ENCODE measurements at regions not wholly inside any gene's neighbourhood (a gene's known extent, or its start where the extent isn't known, plus 50 kb on each side); places are given as distances from the start of the nearest gene placed in this dataset.

DNA sequence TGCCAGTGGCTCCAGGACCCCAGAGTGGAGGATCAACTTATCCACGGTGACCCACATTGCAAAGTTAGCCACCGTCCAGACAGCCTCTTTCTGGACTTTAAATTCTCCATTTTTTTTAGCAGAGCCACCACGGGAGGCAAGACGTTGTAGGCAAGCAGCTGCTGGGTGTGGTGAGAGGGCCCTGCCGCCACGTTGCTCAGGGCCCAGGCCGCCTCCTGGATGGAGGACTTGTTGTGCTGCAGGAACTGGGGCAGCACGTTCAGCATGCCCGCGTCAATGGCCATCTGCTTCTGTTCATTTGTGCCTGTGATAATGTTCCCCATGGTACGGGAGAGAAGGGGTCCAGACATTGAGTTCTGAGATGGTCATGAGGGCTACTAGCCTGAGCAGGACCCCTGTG is 114.3 kb upstream of the POC5 start:
- TF ChIP-seq, protein P1, sequence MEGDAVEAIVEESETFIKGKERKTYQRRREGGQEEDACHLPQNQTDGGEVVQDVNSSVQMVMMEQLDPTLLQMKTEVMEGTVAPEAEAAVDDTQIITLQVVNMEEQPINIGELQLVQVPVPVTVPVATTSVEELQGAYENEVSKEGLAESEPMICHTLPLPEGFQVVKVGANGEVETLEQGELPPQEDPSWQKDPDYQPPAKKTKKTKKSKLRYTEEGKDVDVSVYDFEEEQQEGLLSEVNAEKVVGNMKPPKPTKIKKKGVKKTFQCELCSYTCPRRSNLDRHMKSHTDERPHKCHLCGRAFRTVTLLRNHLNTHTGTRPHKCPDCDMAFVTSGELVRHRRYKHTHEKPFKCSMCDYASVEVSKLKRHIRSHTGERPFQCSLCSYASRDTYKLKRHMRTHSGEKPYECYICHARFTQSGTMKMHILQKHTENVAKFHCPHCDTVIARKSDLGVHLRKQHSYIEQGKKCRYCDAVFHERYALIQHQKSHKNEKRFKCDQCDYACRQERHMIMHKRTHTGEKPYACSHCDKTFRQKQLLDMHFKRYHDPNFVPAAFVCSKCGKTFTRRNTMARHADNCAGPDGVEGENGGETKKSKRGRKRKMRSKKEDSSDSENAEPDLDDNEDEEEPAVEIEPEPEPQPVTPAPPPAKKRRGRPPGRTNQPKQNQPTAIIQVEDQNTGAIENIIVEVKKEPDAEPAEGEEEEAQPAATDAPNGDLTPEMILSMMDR (IDR thresholded peaks at IDR 0.05), result no peak
- TF ChIP-seq EZH2 (IDR thresholded peaks at IDR 0.05), result no peak

Data from neural progenitor cell (in vitro differentiated cells).